Mesodermal cell (in vitro differentiated cells): ENCODE measurements at regions not wholly inside any gene's neighbourhood (a gene's known extent, or its start where the extent isn't known, plus 50 kb on each side); places are given as distances from the start of the nearest gene placed in this dataset.

Source experiments
- H3K27ac ChIP-seq: 2 replicates; pipeline ENCODE4 v1.7.0; 2013; ENCODE audit warnings: mild to moderate bottlenecking, low read depth, low read length, moderate library complexity; ENCODE audit not compliant: severe bottlenecking
- H3K36me3 ChIP-seq: 2 replicates; pipeline ENCODE4 v1.7.1; 2013; ENCODE audit warnings: mild to moderate bottlenecking, low read length, moderate library complexity; ENCODE audit not compliant: control insufficient read depth, insufficient read depth
- H3K4me1 ChIP-seq: one replicate; pipeline ENCODE4 v1.7.1; 2013; ENCODE audit warnings: mild to moderate bottlenecking, low read length; ENCODE audit not compliant: insufficient read depth, control insufficient read depth, poor library complexity, severe bottlenecking
- H3K4me3 ChIP-seq: 2 replicates; pipeline ENCODE4 v1.7.0; 2013; ENCODE audit warnings: low read length, control low read depth, mild to moderate bottlenecking; ENCODE audit not compliant: insufficient read depth, poor library complexity, severe bottlenecking; ENCODE audit errors: extremely low read depth
- H3K9me3 ChIP-seq: 2 replicates; pipeline ENCODE4 v1.7.1; 2013; ENCODE audit warnings: mild to moderate bottlenecking, low read length, moderate library complexity; ENCODE audit not compliant: control insufficient read depth
- WGBS, 2 experiments: methylation state at CpG; one replicate each; pipeline ENCODE4 v1.1.5; 2013; ENCODE audit warnings: missing lambda C conversion rate in 2 of 2; ENCODE audit not compliant: insufficient coverage in 2 of 2; 5-methylcytosine and 5-hydroxymethylcytosine counted together

GRCh38 chr10:85149766-85150165 lies 821.4 kb downstream of the CCSER2 start:
- Histone ChIP-seq H3K4me3 (no peak overlapping the region), H3K27ac (no peak overlapping the region), H3K9me3 (no peaks in the 10 kb centered on the region), H3K36me3 (no peaks in the 10 kb centered on the region), H3K4me1 (no peaks in the 10 kb centered on the region)
- WGBS, 2 experiments: no CpG with 5 or more reads among the region's 2 CpGs

- Histone ChIP-seq H3K9me3 (no peaks in the 10 kb centered on the region), H3K4me3 (no peak overlapping the region), H3K36me3 (no peaks in the 10 kb centered on the region), H3K27ac (no peak overlapping the region), H3K4me1 (no peaks in the 10 kb centered on the region)
- WGBS, 2 experiments: 60 to 70% methylated on average over 1 to 2 of the region's 3 CpGs
Observed at GRCh38 chr10:85151506-85151905, 823.1 kb downstream of the CCSER2 start.

- 21 to 25% methylated on average over 2 of the region's 3 CpGs for WGBS, 2 experiments
- Histone ChIP-seq H3K36me3 (no peaks in the 10 kb centered on the region), H3K27ac (no peak overlapping the region), H3K4me1 (no peaks in the 10 kb centered on the region), H3K4me3 (no peak overlapping the region), H3K9me3 (no peaks in the 10 kb centered on the region)
Observed at GRCh38 chr10:85152496-85152895, 824.1 kb downstream of the CCSER2 start.

GRCh38 chr10:85152911-85153310 lies 824.5 kb downstream of the CCSER2 start:
- H3K27ac ChIP-seq: no peak overlapping the region
- H3K9me3 ChIP-seq: no peaks in the 10 kb centered on the region
- no peaks in the 10 kb centered on the region for H3K4me1 ChIP-seq
- no peaks in the 10 kb centered on the region for H3K36me3 ChIP-seq
- WGBS, 2 experiments: 80 to 100% methylated on average over 1 of the region's 1 CpG
- no peak overlapping the region for H3K4me3 ChIP-seq

GRCh38 chr10:85157206-85157605 lies 828.8 kb downstream of the CCSER2 start:
- Histone ChIP-seq H3K4me3 (no peak overlapping the region), H3K36me3 (no peaks in the 10 kb centered on the region), H3K4me1 (no peaks in the 10 kb centered on the region), H3K27ac (no peak overlapping the region), H3K9me3 (no peaks in the 10 kb centered on the region)
- WGBS, 2 experiments: 100% methylated on average over 1 of the region's 4 CpGs; no CpG with 5 or more reads in 1 of the 2 experiments

- Histone ChIP-seq H3K4me3 (no peak overlapping the region), H3K27ac (no peak overlapping the region), H3K36me3 (no peaks in the 10 kb centered on the region), H3K4me1 (no peaks in the 10 kb centered on the region), H3K9me3 (no peaks in the 10 kb centered on the region)
- no CpG with 5 or more reads among the region's 6 CpGs for WGBS, 2 experiments
Observed at GRCh38 chr10:85168243-85168642, 839.9 kb downstream of the CCSER2 start.

GRCh38 chr10:85170026-85170425 lies 841.6 kb downstream of the CCSER2 start:
- H3K36me3 ChIP-seq: no peaks in the 10 kb centered on the region
- WGBS, 2 experiments: 83 to 89% methylated on average over 1 of the region's 1 CpG
- no peaks in the 10 kb centered on the region for H3K9me3 ChIP-seq
- no peak overlapping the region for H3K27ac ChIP-seq
- no peak overlapping the region for H3K4me3 ChIP-seq
- no peaks in the 10 kb centered on the region for H3K4me1 ChIP-seq

- Histone ChIP-seq H3K36me3 (no peaks in the 10 kb centered on the region), H3K27ac (no peak overlapping the region), H3K9me3 (no peaks in the 10 kb centered on the region), H3K4me3 (no peak overlapping the region), H3K4me1 (no peaks in the 10 kb centered on the region)
- 33% methylated on average over 1 of the region's 1 CpG; no CpG with 5 or more reads in 1 of the 2 experiments for WGBS, 2 experiments
Observed at GRCh38 chr10:85175635-85176034, 847.2 kb downstream of the CCSER2 start.

GRCh38 chr10:85177767-85178166 lies 849.4 kb downstream of the CCSER2 start:
- H3K27ac ChIP-seq: no peak overlapping the region
- no peak overlapping the region for H3K4me3 ChIP-seq
- WGBS, 2 experiments: 100% methylated on average over 2 of the region's 2 CpGs; no CpG with 5 or more reads in 1 of the 2 experiments
- no peaks in the 10 kb centered on the region for H3K4me1 ChIP-seq
- no peaks in the 10 kb centered on the region for H3K36me3 ChIP-seq
- H3K9me3 ChIP-seq: no peaks in the 10 kb centered on the region

- no CpG with 5 or more reads among the region's 2 CpGs for WGBS, 2 experiments
Observed at GRCh38 chr10:85187047-85187446, 858.7 kb downstream of the CCSER2 start.

GRCh38 chr10:85188770-85189484 lies 860.5 kb downstream of the CCSER2 start:
- Histone ChIP-seq H3K36me3 (no peaks in the 10 kb centered on the region), H3K4me1 (no peaks in the 10 kb centered on the region), H3K9me3 (no peaks in the 10 kb centered on the region), H3K27ac (no peak overlapping the region), H3K4me3 (no peak overlapping the region)
- WGBS, 2 experiments: 57% methylated on average over 1 of the region's 3 CpGs; no CpG with 5 or more reads in 1 of the 2 experiments

More at GRCh38 chr10:85187047-85187446, 858.7 kb downstream of the CCSER2 start:
- Histone ChIP-seq H3K27ac (no peak overlapping the region), H3K4me3 (no peak overlapping the region), H3K36me3 (no peaks in the 10 kb centered on the region), H3K9me3 (no peaks in the 10 kb centered on the region), H3K4me1 (no peaks in the 10 kb centered on the region)
